HEK293 (cell line): ENCODE measurements at regions not wholly inside any gene's neighbourhood (a gene's known extent, or its start where the extent isn't known, plus 50 kb on each side); places are given as distances from the start of the nearest gene placed in this dataset.

ENCODE experiments used
- CTCF ChIA-PET: fragments of 350-600 bp; formaldehyde crosslinking; extraction: SDS; loops from one replicate; lab custom pipeline; 2021; ENCODE audit warnings: antibody characterized with exemption; lab: Yijun Ruan, JAX
- POLR2A ChIA-PET: fragments of 300-600 bp; formaldehyde crosslinking; extraction: SDS; loops from one replicate; lab custom pipeline; 2020; ENCODE audit warnings: antibody characterized with exemption, inconsistent platforms; lab: Yijun Ruan, JAX
- H3K27ac ChIP-seq: fragments of 200-500 bp; sonication (Bioruptor generic); 2 replicates; pipeline ENCODE4 v1.5.1; 2014; ENCODE audit warnings: low read depth, low read length, control low read depth, inconsistent platforms; ENCODE audit errors: extremely low read depth
- H3K36me3 ChIP-seq, 2 experiments: fragments of 200-500 bp in 1 of 2; sonication (Bioruptor generic) in 1 of 2; 1 replicate in 1 of 2; 2 replicates in 1 of 2; pipeline ENCODE4 v1.5.1; 2014 to 2017; ENCODE audit warnings: inconsistent platforms in 2 of 2, low read length in 2 of 2; ENCODE audit not compliant: control insufficient read depth in 2 of 2, insufficient read depth in 1 of 2
- H3K4me1 ChIP-seq: fragments of 200-500 bp; sonication (Bioruptor generic); 2 replicates; pipeline ENCODE4 v1.5.1; 2014; ENCODE audit warnings: mild to moderate bottlenecking, low read length, inconsistent platforms; ENCODE audit not compliant: control insufficient read depth, insufficient read depth
- H3K4me3 ChIP-seq: 2 replicates; pipeline ENCODE4 v1.5.1; 2011; ENCODE audit warnings: low read depth, mild to moderate bottlenecking, control low read depth, low read length, moderate library complexity
- H3K9me3 ChIP-seq: fragments of 200-500 bp; sonication (Bioruptor generic); 2 replicates; pipeline ENCODE4 v1.5.1; 2014; ENCODE audit warnings: low read depth, low read length, inconsistent platforms; ENCODE audit not compliant: control insufficient read depth, insufficient read depth
- ELK4 ChIP-seq: IDR thresholded peaks from 2 replicates; pipeline ENCODE4 v1.6.1; 2011; ENCODE audit warnings: mild to moderate bottlenecking, low read depth, low read length, borderline replicate concordance
- KLF10 ChIP-seq: fragments of 450-650 bp; IDR thresholded peaks from 2 replicates; pipeline ENCODE4 v1.5.1; 2018; ENCODE audit warnings: missing biosample characterization, mild to moderate bottlenecking, missing genetic modification characterization
- KLF7 ChIP-seq: fragments of 450-650 bp; formaldehyde crosslinking; IDR thresholded peaks from 2 replicates; pipeline ENCODE4 v1.5.1; 2016; ENCODE audit warnings: missing biosample characterization, missing genetic modification characterization, borderline replicate concordance
- SP3 ChIP-seq: fragments of 450-650 bp; formaldehyde crosslinking; IDR thresholded peaks from 2 replicates; pipeline ENCODE4 v1.5.1; 2016; ENCODE audit warnings: missing biosample characterization, missing genetic modification characterization
- SP7 ChIP-seq: fragments of 450-650 bp; formaldehyde crosslinking; IDR thresholded peaks from 2 replicates; pipeline ENCODE4 v1.5.1; 2016; ENCODE audit warnings: missing biosample characterization, missing genetic modification characterization
- ZBTB20 ChIP-seq: fragments of 450-650 bp; formaldehyde crosslinking; IDR thresholded peaks from 2 replicates; pipeline ENCODE4 v1.5.1; 2016; ENCODE audit warnings: missing biosample characterization, missing genetic modification characterization
- ZBTB21 ChIP-seq: fragments of 450-650 bp; formaldehyde crosslinking; IDR thresholded peaks from 2 replicates; pipeline ENCODE4 v1.5.1; 2017; ENCODE audit warnings: missing biosample characterization, missing genetic modification characterization
- ZNF16 ChIP-seq: fragments of 450-650 bp; formaldehyde crosslinking; IDR thresholded peaks from 2 replicates; pipeline ENCODE4 v1.5.1; 2016; ENCODE audit warnings: low read depth, missing biosample characterization, missing genetic modification characterization
- ZNF214 ChIP-seq: fragments of 450-650 bp; formaldehyde crosslinking; IDR thresholded peaks from 2 replicates; pipeline ENCODE4 v1.5.1; 2017; ENCODE audit warnings: missing biosample characterization, mild to moderate bottlenecking, missing genetic modification characterization, borderline replicate concordance
- ZNF221 ChIP-seq: fragments of 450-650 bp; formaldehyde crosslinking; IDR thresholded peaks from 2 replicates; pipeline ENCODE4 v1.5.1; 2017; ENCODE audit warnings: missing biosample characterization, missing genetic modification characterization, borderline replicate concordance
- ZNF280C ChIP-seq: fragments of 450-650 bp; formaldehyde crosslinking; IDR thresholded peaks from 2 replicates; pipeline ENCODE4 v1.5.1; 2016; ENCODE audit warnings: missing biosample characterization, missing genetic modification characterization
- ZNF366 ChIP-seq: fragments of 450-650 bp; formaldehyde crosslinking; conservative IDR thresholded peaks from 2 replicates; pipeline ENCODE4 v1.5.1; 2016; ENCODE audit warnings: missing biosample characterization, missing genetic modification characterization
- ZNF426 ChIP-seq: fragments of 450-650 bp; formaldehyde crosslinking; IDR thresholded peaks from 2 replicates; pipeline ENCODE4 v1.5.1; 2017; ENCODE audit warnings: missing biosample characterization, missing genetic modification characterization, mild to moderate bottlenecking, inconsistent platforms, moderate library complexity
- ZNF449 ChIP-seq: fragments of 450-650 bp; formaldehyde crosslinking; IDR thresholded peaks from 2 replicates; pipeline ENCODE4 v1.5.1; 2017; ENCODE audit warnings: missing biosample characterization, mild to moderate bottlenecking, missing genetic modification characterization, moderate library complexity
- ZNF521 ChIP-seq: fragments of 450-650 bp; formaldehyde crosslinking; IDR thresholded peaks from 2 replicates; pipeline ENCODE4 v1.5.1; 2017; ENCODE audit warnings: missing biosample characterization, mild to moderate bottlenecking, missing genetic modification characterization
- ZNF600 ChIP-seq: fragments of 450-650 bp; formaldehyde crosslinking; IDR thresholded peaks from 2 replicates; pipeline ENCODE4 v1.5.1; 2016; ENCODE audit warnings: missing biosample characterization, missing genetic modification characterization
- ZNF670 ChIP-seq: fragments of 450-650 bp; formaldehyde crosslinking; IDR thresholded peaks from 2 replicates; pipeline ENCODE4 v1.5.1; 2016; ENCODE audit warnings: missing biosample characterization, missing genetic modification characterization, low read depth
- ZNF843 ChIP-seq: fragments of 450-650 bp; formaldehyde crosslinking; IDR thresholded peaks from 2 replicates; pipeline ENCODE4 v1.5.1; 2016; ENCODE audit warnings: missing biosample characterization, missing genetic modification characterization
- TF ChIP-seq, protein P1 (sequence below): fragments of 450-650 bp; formaldehyde crosslinking; IDR thresholded peaks from 2 replicates; pipeline ENCODE4 v1.5.1; 2016; ENCODE audit warnings: missing biosample characterization, missing genetic modification characterization
- TF ChIP-seq, protein P2 (sequence below): fragments of 450-650 bp; formaldehyde crosslinking; IDR thresholded peaks from 2 replicates; pipeline ENCODE4 v1.5.1; 2016; ENCODE audit warnings: missing biosample characterization, missing genetic modification characterization
- TF ChIP-seq, protein P3 (sequence below): fragments of 450-650 bp; formaldehyde crosslinking; IDR thresholded peaks from 2 replicates; pipeline ENCODE4 v1.5.1; 2016; ENCODE audit warnings: missing biosample characterization, missing genetic modification characterization, borderline replicate concordance
- TF ChIP-seq, protein P4 (sequence below): fragments of 450-650 bp; formaldehyde crosslinking; IDR thresholded peaks from 2 replicates; pipeline ENCODE4 v1.5.1; 2017; ENCODE audit warnings: missing biosample characterization, missing genetic modification characterization

DNA sequence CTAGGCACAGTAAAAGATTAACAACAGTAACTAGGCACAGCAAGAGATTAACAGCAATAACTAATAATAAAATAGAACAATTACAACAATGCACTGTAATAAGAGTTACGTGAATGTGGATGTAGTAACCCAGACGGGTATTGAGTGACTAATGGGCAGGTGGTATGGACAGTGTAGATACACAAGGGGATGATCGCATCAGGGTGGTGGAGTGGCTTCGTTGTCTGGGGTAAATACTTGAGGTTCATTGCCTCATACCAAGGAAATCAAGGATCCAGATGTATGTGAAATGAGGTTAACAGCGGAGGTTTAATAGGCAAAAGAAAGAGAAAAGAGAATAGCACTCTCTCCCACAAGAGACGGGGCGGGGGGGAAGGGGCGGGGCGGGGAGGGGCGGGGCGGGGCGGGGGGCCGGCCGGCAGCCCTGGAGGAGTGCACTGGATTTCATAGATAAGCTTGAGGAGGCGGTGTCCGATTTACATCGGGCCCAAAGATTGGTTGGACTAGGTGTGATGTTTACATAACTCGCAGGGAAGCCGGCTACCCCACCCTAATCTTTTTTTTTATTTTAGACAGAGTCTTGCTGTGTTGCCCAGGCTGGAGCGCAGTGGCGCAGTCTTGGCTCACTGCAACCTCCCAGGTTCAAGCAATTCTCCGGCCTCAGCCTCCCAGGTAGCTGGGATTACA lies 106.3 kb downstream of the KCTD15 start:
- POLR2A ChIA-PET, result no interaction called here
- Histone ChIP-seq H3K27ac (no peak overlapping the region), H3K9me3 (peaks cover 4% of the 10 kb centered on the region; the same call in 1 of the 2 replicates), H3K36me3 (no peaks in the 10 kb centered on the region; a peak in 1 of 3 replicates), H3K4me3 (no peak overlapping the region), H3K4me1 (peaks cover 23% of the 10 kb centered on the region)
- CTCF ChIA-PET, result interaction anchor here (0.6 kb wide), 1 partner anchor 88 kb away, joined by 3 read pairs; no protein-coding TSS in a partner anchor
- TF ChIP-seq, protein P1, sequence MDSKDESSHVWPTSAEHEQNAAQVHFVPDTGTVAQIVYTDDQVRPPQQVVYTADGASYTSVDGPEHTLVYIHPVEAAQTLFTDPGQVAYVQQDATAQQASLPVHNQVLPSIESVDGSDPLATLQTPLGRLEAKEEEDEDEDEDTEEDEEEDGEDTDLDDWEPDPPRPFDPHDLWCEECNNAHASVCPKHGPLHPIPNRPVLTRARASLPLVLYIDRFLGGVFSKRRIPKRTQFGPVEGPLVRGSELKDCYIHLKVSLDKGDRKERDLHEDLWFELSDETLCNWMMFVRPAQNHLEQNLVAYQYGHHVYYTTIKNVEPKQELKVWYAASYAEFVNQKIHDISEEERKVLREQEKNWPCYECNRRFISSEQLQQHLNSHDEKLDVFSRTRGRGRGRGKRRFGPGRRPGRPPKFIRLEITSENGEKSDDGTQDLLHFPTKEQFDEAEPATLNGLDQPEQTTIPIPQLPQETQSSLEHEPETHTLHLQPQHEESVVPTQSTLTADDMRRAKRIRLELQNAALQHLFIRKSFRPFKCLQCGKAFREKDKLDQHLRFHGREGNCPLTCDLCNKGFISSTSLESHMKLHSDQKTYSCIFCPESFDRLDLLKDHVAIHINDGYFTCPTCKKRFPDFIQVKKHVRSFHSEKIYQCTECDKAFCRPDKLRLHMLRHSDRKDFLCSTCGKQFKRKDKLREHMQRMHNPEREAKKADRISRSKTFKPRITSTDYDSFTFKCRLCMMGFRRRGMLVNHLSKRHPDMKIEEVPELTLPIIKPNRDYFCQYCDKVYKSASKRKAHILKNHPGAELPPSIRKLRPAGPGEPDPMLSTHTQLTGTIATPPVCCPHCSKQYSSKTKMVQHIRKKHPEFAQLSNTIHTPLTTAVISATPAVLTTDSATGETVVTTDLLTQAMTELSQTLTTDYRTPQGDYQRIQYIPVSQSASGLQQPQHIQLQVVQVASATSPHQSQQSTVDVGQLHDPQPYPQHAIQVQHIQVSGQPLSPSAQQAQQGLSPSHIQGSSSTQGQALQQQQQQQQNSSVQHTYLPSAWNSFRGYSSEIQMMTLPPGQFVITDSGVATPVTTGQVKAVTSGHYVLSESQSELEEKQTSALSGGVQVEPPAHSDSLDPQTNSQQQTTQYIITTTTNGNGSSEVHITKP (tag by site-specific recombination), result peak; percentile 69
- TF ChIP-seq ELK4 (no peak), ZNF366 (tag by site-specific recombination) (peak; percentile 57; the same call in 1 of the 2 replicates), KLF7 (tag by site-specific recombination) (peak; percentile 47; the same call in 1 of the 2 replicates), ZNF16 (no peak), ZNF449 (tag by site-specific recombination) (no peak), ZBTB20 (tag by site-specific recombination) (peak; percentile 61), ZBTB21 (tag by site-specific recombination) (peak; percentile 58; the same call in 1 of the 2 replicates), ZNF670 (tag by site-specific recombination) (no peak), SP3 (tag by site-specific recombination) (peak; percentile 66), SP7 (tag by site-specific recombination) (peak; percentile 74; the same call in 1 of the 2 replicates), ZNF280C (tag by site-specific recombination) (no peak), ZNF221 (tag by site-specific recombination) (no peak), ZNF843 (tag by site-specific recombination) (no peak), ZNF521 (tag by site-specific recombination) (no peak), ZNF426 (tag by site-specific recombination) (no peak), KLF10 (tag by site-specific recombination) (peak; percentile 22; the same call in 1 of the 2 replicates), ZNF600 (tag by site-specific recombination) (peak; percentile 98), ZNF214 (tag by site-specific recombination) (no peak)
- TF ChIP-seq, protein P2, sequence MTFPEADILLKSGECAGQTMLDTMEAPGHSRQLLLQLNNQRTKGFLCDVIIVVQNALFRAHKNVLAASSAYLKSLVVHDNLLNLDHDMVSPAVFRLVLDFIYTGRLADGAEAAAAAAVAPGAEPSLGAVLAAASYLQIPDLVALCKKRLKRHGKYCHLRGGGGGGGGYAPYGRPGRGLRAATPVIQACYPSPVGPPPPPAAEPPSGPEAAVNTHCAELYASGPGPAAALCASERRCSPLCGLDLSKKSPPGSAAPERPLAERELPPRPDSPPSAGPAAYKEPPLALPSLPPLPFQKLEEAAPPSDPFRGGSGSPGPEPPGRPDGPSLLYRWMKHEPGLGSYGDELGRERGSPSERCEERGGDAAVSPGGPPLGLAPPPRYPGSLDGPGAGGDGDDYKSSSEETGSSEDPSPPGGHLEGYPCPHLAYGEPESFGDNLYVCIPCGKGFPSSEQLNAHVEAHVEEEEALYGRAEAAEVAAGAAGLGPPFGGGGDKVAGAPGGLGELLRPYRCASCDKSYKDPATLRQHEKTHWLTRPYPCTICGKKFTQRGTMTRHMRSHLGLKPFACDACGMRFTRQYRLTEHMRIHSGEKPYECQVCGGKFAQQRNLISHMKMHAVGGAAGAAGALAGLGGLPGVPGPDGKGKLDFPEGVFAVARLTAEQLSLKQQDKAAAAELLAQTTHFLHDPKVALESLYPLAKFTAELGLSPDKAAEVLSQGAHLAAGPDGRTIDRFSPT (tag by site-specific recombination), result peak; percentile 76
- TF ChIP-seq, protein P3, sequence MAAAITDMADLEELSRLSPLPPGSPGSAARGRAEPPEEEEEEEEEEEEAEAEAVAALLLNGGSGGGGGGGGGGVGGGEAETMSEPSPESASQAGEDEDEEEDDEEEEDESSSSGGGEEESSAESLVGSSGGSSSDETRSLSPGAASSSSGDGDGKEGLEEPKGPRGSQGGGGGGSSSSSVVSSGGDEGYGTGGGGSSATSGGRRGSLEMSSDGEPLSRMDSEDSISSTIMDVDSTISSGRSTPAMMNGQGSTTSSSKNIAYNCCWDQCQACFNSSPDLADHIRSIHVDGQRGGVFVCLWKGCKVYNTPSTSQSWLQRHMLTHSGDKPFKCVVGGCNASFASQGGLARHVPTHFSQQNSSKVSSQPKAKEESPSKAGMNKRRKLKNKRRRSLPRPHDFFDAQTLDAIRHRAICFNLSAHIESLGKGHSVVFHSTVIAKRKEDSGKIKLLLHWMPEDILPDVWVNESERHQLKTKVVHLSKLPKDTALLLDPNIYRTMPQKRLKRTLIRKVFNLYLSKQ (tag by site-specific recombination), result 0 out of 2 replicates have a peak, but pooled peaks have one; percentile 43
- TF ChIP-seq, protein P4, sequence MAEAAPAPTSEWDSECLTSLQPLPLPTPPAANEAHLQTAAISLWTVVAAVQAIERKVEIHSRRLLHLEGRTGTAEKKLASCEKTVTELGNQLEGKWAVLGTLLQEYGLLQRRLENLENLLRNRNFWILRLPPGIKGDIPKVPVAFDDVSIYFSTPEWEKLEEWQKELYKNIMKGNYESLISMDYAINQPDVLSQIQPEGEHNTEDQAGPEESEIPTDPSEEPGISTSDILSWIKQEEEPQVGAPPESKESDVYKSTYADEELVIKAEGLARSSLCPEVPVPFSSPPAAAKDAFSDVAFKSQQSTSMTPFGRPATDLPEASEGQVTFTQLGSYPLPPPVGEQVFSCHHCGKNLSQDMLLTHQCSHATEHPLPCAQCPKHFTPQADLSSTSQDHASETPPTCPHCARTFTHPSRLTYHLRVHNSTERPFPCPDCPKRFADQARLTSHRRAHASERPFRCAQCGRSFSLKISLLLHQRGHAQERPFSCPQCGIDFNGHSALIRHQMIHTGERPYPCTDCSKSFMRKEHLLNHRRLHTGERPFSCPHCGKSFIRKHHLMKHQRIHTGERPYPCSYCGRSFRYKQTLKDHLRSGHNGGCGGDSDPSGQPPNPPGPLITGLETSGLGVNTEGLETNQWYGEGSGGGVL, result peak; percentile 55
